ENCODE measurements at regions not wholly inside any gene's neighbourhood (a gene's known extent, or its start where the extent isn't known, plus 50 kb on each side); places are given as distances from the start of the nearest gene placed in this dataset.

DNA sequence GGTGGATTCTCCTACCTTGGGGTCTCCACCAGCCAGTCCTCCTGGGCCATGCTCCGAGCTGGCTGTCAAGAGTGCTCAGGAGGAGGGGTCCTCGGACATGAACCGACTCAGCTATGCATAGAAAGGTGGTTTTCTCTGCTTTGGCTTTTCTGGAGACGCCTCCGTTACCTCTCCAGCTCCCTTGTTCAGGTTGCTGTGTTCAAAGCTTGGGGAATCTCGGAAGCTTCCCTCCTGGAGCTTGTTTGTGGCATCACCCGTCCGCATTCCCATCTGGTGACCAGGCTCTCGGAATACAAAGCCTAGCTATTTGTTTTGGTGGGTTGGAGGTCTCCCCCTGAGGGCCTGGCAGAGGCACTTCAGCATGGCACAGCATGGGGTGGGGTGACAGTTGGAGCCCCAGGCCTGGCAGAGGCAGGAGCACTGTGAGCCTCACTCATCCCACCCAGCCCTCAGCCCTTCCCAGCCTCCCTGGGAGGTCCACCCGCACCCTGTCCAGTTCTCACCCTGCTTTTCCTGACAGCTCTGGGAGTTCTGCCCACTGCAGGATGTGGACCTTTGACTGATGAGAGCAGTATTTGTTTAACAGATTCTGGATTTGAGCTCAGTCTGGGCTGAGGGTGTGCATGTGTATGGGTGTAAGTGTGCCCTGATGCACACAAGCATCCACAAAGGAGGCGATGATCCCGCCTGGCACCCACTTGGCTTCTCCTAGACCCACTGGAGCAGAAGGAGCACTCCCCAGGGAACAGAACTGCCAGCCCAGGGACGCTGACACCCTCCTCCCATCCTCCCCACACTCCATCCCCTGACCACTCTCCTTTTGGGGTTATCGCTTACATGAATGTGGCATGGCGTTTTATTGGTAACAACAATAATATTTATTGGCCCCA lies 107.3 kb upstream of the HS6ST1 start:
- intact Hi-C loops (cut with DNase I) = no loop called here
- peak; percentile 66 for DNase-seq (ENCODE audit: low spot score)

GRCh38 chr2:128427413-128427755 lies 108.7 kb upstream of the HS6ST1 start:
- intact Hi-C loops (cut with DNase I) = no loop called here
- peak; percentile 19 for DNase-seq (ENCODE audit: low spot score)

DNA sequence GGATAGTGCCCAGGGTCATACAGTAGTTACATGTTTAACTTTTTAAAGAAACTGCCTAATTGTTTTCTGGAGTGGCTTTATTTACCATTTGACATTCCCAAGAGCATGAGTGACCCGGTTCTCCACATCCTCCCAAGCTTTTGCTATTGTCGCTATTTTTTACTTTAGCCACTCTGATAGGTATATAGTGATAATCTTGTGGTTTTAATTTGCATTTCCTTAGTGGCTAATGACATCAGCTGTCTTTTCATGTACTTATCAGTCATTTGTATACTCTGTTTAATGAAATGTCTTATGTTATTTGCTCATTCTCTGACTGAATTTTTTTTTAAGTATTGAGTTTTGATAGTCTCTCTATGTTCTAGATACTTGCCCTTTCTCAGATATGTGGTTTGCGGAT lies 109.7 kb upstream of the HS6ST1 start:
- intact Hi-C loops (cut with DNase I) = no loop called here
- no peak for DNase-seq (ENCODE audit: low spot score)

GRCh38 chr2:128432423-128432822 lies 113.8 kb upstream of the HS6ST1 start:
- no peak for DNase-seq (ENCODE audit: low spot score)
- intact Hi-C loops (cut with DNase I) = no loop called here

- DNase-seq (ENCODE audit: low spot score) = peak; percentile 73
- intact Hi-C loops (cut with DNase I) = no loop called here
These were observed 115.4 kb upstream of the HS6ST1 start for GRCh38 chr2:128433911-128434550.

GRCh38 chr2:128435576-128436478 lies 117.2 kb upstream of the HS6ST1 start:
- intact Hi-C loops (cut with DNase I) = no loop called here

DNA sequence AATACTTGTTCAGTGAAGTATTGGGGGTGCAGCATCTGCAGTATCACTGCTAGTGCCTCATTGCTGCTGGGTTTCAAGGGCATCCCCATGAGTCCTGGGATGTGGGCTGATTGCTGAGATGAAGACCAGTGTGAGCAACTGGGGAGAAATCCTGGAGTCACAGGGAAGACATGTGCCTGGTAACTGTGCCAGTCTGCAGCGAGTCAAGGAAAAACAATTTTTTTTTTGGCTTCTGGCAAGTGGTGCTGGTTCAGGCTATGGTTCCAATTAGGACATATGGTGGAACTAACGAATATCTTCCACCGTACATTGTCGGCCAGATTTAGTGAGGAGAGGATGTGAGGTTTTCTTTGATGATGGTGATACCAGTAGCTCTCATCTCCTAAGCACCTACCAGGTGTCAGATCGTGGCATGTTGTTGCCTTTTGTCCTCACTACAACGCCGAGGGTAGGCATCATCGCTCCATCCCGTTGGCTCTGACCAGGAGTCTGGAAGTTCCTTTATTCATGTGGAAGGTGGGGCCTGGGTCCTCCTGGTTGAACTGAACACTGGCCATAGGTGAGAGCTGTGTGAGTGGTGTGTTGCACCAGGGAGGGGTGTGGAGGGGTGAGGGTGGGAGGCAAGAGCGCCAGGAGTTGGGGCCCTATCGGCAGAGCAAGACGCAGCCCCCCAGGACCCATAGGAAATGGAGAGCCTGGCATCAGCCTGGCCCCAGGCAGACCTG lies 118.0 kb upstream of the HS6ST1 start:
- DNase-seq (ENCODE audit: low spot score) = no peak
- intact Hi-C loops (cut with DNase I) = no loop called here

More at GRCh38 chr2:128435576-128436478, 117.2 kb upstream of the HS6ST1 start:
- peak; percentile 52 for DNase-seq (ENCODE audit: low spot score)

DNA sequence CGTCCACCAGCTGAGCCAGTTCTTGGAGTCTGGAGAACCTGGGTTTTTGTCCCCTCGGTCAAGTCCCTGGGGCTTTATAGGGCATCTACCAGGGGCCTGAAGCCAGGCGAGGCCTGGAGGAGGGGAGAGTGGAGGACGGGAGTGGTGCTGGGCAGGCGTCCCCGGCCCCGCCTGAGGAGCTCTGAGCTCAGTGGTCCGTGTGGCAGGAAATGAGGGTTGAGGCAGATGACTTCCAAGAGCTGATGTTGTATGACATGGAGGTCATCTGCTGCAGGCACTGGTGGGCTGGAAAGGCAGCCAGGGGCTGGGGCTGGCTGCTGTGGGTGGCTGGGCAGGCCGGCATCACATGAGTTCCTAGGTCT lies 118.5 kb upstream of the HS6ST1 start:
- no peak for DNase-seq (ENCODE audit: low spot score)
- intact Hi-C loops (cut with DNase I) = no loop called here

- DNase-seq (ENCODE audit: low spot score) = no peak
- intact Hi-C loops (cut with DNase I) = no loop called here
These were observed 119.4 kb upstream of the HS6ST1 start for GRCh38 chr2:128438091-128438490.

- no peak for DNase-seq (ENCODE audit: low spot score)
These were observed 119.9 kb upstream of the HS6ST1 start for GRCh38 chr2:128438586-128438985.

GRCh38 chr2:128439031-128439790 lies 120.5 kb upstream of the HS6ST1 start:
- intact Hi-C loops (cut with DNase I) = no loop called here
- no peak for DNase-seq (ENCODE audit: low spot score)

More at GRCh38 chr2:128438586-128438985, 119.9 kb upstream of the HS6ST1 start:
- intact Hi-C loops (cut with DNase I) = no loop called here

DNA sequence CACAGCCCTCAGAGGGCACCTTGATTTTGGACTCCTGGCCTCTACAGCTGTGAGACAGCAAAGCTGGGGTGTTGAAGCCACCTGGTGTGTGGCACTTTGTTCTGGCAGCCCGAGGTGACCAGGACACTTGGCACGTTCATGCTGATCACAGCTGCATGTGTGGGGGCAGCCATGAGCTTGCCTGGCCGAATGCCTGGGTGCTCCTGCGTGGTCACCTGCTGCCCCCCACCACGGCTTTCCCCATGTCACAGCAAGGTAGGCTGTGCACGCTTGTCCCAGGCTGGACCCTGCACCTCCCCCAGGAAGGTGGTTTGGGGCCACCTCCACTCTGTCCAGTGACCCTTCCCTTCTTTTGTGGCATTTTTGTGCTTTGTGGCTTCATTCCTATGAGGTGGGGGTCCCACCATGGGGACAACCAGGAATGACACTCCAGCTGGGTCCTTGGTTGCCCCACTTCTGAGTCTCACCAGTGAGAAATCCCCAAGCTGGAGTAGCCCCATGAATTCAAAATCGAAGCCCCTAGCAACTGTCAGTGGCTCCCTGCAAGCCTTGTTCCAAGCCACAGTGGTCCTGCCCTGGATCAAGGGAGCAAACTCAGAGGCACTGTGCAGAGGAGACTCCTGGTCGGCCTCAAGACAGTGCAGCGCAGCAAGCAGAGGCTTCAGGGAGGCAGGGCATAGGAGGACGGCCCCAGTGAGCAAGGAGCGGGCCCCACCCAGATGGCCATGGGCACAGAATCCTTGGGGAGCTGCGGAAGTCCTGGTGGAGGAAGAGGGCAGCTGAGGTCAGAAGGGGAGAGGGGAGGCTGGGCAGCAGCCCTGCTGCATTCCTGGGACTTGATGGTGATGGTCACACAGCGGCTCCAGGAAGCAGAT lies 121.4 kb upstream of the HS6ST1 start:
- DNase-seq (ENCODE audit: low spot score) = no peak
- intact Hi-C loops (cut with DNase I) = no loop called here

- intact Hi-C loops (cut with DNase I) = no loop called here
- no peak for DNase-seq (ENCODE audit: low spot score)
These were observed 122.1 kb upstream of the HS6ST1 start for GRCh38 chr2:128440666-128441340.

- intact Hi-C loops (cut with DNase I) = no loop called here
- no peak for DNase-seq (ENCODE audit: low spot score)
These were observed 122.8 kb upstream of the HS6ST1 start for GRCh38 chr2:128441341-128442052.

GRCh38 chr2:128442053-128442751 lies 123.5 kb upstream of the HS6ST1 start:
- DNase-seq (ENCODE audit: low spot score) = no peak
- intact Hi-C loops (cut with DNase I) = no loop called here

- DNase-seq (ENCODE audit: low spot score) = no peak
- intact Hi-C loops (cut with DNase I) = no loop called here
These were observed 124.2 kb upstream of the HS6ST1 start for GRCh38 chr2:128442891-128443302.

Data from posterior vena cava (tissue), 2 donors.